ENCODE measurements at regions not wholly inside any gene's neighbourhood (a gene's known extent, or its start where the extent isn't known, plus 50 kb on each side); places are given as distances from the start of the nearest gene placed in this dataset.

DNA sequence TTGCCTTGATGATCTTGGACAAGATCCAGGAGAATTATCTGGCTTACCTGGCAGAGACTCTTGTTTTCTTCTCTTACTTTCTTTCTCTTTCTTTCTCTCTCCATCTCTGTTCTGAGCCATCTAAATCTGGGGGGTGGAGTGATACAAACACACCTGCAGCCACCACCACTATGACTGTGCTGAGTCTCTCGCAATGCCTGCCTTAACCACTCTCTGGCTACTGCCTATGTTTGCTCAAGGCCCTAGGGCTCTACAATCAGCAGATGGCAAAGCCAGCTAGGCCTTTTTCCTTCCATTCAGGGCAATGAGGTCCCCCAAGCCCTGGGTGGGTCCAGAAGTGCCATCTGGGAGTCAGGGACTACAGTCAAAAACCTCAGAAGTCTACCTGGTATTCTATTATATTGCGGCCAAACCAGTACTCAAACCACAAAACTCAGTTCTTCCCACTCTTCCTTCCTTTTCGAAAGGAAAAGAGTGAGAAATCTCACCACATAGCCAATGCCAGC is 978.9 kb upstream of the NXPH2 start:
- TF ChIP-seq, protein P1, sequence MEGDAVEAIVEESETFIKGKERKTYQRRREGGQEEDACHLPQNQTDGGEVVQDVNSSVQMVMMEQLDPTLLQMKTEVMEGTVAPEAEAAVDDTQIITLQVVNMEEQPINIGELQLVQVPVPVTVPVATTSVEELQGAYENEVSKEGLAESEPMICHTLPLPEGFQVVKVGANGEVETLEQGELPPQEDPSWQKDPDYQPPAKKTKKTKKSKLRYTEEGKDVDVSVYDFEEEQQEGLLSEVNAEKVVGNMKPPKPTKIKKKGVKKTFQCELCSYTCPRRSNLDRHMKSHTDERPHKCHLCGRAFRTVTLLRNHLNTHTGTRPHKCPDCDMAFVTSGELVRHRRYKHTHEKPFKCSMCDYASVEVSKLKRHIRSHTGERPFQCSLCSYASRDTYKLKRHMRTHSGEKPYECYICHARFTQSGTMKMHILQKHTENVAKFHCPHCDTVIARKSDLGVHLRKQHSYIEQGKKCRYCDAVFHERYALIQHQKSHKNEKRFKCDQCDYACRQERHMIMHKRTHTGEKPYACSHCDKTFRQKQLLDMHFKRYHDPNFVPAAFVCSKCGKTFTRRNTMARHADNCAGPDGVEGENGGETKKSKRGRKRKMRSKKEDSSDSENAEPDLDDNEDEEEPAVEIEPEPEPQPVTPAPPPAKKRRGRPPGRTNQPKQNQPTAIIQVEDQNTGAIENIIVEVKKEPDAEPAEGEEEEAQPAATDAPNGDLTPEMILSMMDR (conservative IDR thresholded peaks at IDR 0.05; ENCODE audit: control insufficient read depth, insufficient read depth, low read depth, low read length) = no peak
- no peak overlapping the region for H3K4me3 ChIP-seq (ENCODE audit: control insufficient read depth, low read depth, low read length)
- DNase-seq (ENCODE audit: low read depth) = no peak

DNA sequence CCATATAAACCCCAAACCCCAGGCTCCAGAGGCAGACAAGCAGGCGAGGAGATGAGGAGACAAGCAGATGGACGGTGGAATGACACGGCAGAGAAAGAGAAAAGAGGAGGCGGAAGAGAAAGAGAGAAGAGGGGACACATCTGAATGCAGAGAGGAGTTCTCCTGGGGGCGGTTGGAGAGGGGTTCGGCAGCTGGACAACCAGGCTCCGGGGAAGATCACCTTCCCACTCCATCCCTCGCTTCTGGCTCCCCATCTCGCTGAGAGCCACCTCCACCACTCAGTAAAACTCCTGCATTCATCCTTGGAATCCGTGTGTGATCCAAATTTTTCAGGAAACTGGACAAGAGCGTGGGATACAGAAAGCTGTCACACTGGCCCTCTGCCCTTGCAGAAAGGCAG is 966.7 kb upstream of the NXPH2 start:
- H3K4me3 ChIP-seq (ENCODE audit: control insufficient read depth, low read depth, low read length) = no peak overlapping the region
- DNase-seq (ENCODE audit: low read depth) = no peak
- TF ChIP-seq, protein P1 (conservative IDR thresholded peaks at IDR 0.05; ENCODE audit: control insufficient read depth, insufficient read depth, low read depth, low read length) = no peak

DNA sequence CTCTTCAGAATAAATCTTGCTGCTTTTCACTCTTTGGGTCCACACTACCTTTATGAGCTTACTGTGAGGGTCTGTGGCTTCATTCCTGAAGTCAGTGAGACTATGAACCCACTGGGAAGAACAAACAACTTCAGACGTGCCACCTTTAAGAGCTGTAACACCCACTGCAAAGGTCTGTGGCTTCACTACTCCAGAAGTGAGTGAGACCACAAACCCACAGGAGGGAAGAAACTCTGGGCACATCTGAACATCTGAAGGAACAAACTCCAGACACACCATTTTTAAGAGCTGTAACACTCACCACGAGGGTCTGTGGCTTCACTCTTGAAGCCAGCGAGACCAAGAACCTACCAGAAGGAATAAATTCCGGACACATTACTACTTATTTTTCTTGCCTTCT is 964.1 kb upstream of the NXPH2 start:
- no peak overlapping the region for H3K4me3 ChIP-seq (ENCODE audit: control insufficient read depth, low read depth, low read length)

DNA sequence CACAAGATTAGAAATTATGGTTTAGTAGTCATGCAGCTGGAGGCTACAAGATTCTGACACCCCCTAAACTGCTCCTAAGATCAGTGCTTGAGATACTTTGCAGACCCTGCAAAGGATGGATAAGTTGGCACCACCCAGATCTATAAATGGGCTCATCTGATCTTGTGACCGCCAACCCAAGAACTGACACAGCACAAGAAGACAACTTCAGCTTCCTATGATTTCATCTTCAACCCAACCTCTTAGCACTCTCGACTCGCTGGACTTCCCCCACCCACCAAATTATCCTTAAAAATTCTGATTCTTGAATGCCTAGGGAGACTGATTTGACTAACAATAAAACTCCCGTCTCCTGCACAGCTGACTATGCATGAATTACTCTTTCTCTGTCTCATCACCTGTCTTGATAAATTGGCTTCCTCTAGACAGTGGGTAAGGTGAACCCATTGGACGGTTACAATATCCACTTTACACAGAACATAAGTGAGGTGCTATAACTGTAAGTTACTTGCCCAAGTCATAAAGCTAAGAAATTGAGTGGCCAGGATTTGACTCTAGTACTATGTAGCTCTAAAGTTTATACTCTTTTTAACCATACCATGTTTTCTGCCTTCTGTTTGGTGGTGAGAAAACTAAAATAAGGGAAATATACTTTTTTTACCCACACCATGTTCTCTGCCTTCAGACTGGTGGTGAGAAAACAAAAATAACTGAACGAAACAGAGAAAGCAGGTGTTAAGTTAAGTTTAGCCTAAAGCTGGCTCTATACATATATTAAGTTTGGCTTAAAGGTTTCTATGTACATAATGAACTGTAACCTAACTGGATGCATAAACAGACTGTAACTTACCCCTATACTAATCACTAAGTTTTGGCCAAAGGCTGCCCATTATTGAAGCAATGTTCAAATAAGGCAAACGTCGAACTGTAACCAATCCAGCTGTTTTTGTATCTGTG is 962.3 kb upstream of the NXPH2 start:
- DNase-seq (ENCODE audit: low read depth) = no peak
- no peak overlapping the region for H3K4me3 ChIP-seq (ENCODE audit: control insufficient read depth, low read depth, low read length)
- TF ChIP-seq, protein P1 (conservative IDR thresholded peaks at IDR 0.05; ENCODE audit: control insufficient read depth, insufficient read depth, low read depth, low read length) = no peak

More for the DNA sequence above, 964.1 kb upstream of the NXPH2 start:
- TF ChIP-seq, protein P1 (conservative IDR thresholded peaks at IDR 0.05; ENCODE audit: control insufficient read depth, insufficient read depth, low read depth, low read length) = no peak
- DNase-seq (ENCODE audit: low read depth) = no peak

DNA sequence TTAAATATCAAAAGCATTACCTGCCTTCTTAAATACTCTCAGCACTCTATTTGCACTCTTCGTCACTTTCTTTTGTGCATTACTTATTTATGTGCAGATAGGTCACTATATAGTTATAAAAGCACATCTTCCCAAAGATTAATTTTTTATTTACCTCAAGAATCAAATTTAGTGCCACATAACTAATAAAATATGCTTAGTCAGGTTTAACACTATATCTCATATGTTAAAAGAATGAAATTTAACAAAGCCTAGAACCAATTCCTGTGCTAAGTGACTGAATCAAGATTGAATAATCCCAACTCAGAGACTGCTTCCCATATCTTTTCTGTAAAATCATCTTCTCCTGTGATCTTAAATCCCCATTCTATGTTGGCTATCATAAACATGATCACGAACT is 957.5 kb upstream of the NXPH2 start:
- TF ChIP-seq, protein P1 (conservative IDR thresholded peaks at IDR 0.05; ENCODE audit: control insufficient read depth, insufficient read depth, low read depth, low read length) = no peak
- no peak for DNase-seq (ENCODE audit: low read depth)
- no peak overlapping the region for H3K4me3 ChIP-seq (ENCODE audit: control insufficient read depth, low read depth, low read length)

DNA sequence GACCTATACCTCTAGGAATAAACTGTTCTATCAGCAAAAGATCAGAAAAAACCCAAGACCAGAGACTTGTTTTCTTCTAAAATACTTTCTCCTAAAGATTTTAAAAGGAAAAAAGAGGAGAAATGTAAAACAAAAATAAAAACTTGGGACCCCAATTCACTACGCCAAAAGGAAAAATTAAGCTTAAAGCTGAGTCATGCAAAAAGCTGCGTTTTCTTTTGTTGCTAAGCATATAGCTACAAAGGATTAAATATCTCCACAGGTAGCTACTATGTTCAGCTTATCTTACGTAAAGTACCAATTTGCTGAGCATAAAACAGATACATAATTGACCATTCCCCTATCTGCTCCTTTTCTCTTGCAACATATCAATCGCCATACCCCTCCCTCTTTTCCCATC is 950.0 kb upstream of the NXPH2 start:
- TF ChIP-seq, protein P1 (conservative IDR thresholded peaks at IDR 0.05; ENCODE audit: control insufficient read depth, insufficient read depth, low read depth, low read length) = no peak

More for the DNA sequence above, 950.0 kb upstream of the NXPH2 start:
- no peak for DNase-seq (ENCODE audit: low read depth)
- no peak overlapping the region for H3K4me3 ChIP-seq (ENCODE audit: control insufficient read depth, low read depth, low read length)
